ENCODE measurements at regions not wholly inside any gene's neighbourhood (a gene's known extent, or its start where the extent isn't known, plus 50 kb on each side); places are given as distances from the start of the nearest gene placed in this dataset.

DNA sequence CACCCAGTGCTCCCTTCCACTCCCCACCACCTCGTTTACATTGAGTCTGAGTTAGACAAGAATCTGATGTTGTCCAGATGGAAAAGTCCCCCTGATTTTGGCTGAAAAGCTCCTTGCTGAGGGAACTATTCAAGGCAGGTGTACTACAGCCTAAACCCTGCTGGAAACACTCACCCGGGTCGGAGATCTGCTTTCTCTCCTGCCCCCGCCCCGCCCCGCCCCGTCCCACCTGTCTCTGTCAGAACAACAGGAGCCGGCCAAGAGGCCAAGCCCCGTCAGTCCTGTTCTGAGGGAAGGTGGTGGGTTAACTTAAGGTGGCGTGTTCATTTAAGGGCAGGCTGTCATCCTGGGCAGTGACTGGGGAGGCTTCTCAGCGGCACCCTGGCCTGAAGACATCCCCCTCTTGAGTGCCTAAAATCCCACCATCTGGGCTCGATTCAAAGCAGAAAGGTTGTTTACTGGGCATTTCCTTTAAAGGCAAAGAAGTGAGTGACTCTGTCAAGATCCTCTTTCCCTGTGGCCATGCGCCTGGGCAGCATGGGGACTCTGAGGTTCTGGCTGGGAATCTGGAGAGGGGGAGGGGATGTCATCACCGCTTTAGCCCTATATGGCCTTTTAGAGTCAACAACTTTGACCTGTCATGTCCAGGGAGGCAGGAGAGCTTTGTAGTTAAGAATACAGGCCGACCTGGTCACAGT is 71.1 kb upstream of the NEURL1B start:
- H3K36me3 ChIP-seq (ENCODE audit: control insufficient read depth in 1 of 2, insufficient read depth in 2 of 2, low read length in 2 of 2) = no peaks in the 10 kb centered on the region
- no peak overlapping the region for H3K9ac ChIP-seq (ENCODE audit: low read depth in 1 of 2, low read length in 2 of 2)
- H3K27me3 ChIP-seq (ENCODE audit: control insufficient read depth in 1 of 2, insufficient read depth in 2 of 2, low read length in 2 of 2) = no peaks in the 10 kb centered on the region
- no peak overlapping the region for H3K27ac ChIP-seq (ENCODE audit: low read depth, low read length)
- no peak overlapping the region for H3K4me3 ChIP-seq (ENCODE audit: low read depth in 1 of 2, low read length in 2 of 2)
- peaks cover 0 to 6% of the 10 kb centered on the region in 2 donors for H3K4me1 ChIP-seq (ENCODE audit: control insufficient read depth in 1 of 2, insufficient read depth in 2 of 2, low read length in 2 of 2)
- no peaks in the 10 kb centered on the region for H3K9me3 ChIP-seq (ENCODE audit: control insufficient read depth in 1 of 2, low read length in 2 of 2)

DNA sequence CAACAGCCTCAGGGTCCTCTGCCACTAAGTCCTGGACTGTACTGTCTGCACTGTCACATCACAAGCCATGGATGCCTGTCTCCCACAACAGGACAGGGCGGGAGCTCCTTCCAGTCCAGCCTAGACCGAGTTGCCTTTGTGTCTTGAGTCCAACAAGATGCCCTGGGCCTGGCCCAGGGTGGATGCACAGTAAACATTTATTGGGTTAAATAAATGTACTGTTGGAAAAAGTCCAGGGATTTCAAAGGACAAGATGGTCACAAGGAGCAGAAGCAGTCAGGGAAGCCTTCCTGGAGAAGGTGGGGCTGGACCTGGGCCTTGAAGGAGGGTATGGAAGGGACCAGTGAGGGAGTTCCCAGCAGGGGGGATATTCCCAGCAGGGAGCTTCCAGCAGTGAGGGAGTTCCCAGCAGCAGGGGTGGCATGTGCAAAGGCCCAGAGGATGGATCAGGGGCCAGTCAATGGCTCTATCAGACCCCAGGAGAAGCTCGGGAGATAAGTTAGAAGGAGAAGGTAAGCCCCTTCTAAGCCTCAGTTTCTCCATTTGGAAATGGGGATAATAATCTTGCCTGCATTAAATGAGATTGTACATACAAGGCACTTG is 72.7 kb upstream of the NEURL1B start:
- no peaks in the 10 kb centered on the region for H3K9me3 ChIP-seq (ENCODE audit: control insufficient read depth in 1 of 2, low read length in 2 of 2)
- no peaks in the 10 kb centered on the region for H3K36me3 ChIP-seq (ENCODE audit: control insufficient read depth in 1 of 2, insufficient read depth in 2 of 2, low read length in 2 of 2)
- H3K27ac ChIP-seq (ENCODE audit: low read depth, low read length) = no peak overlapping the region
- peaks cover 0 to 5% of the 10 kb centered on the region in 2 donors for H3K27me3 ChIP-seq (ENCODE audit: control insufficient read depth in 1 of 2, insufficient read depth in 2 of 2, low read length in 2 of 2)
- H3K4me1 ChIP-seq (ENCODE audit: control insufficient read depth in 1 of 2, insufficient read depth in 2 of 2, low read length in 2 of 2) = peaks cover 0 to 6% of the 10 kb centered on the region in 2 donors
- H3K9ac ChIP-seq (ENCODE audit: low read depth in 1 of 2, low read length in 2 of 2) = no peak overlapping the region
- no peak overlapping the region for H3K4me3 ChIP-seq (ENCODE audit: low read depth in 1 of 2, low read length in 2 of 2)

DNA sequence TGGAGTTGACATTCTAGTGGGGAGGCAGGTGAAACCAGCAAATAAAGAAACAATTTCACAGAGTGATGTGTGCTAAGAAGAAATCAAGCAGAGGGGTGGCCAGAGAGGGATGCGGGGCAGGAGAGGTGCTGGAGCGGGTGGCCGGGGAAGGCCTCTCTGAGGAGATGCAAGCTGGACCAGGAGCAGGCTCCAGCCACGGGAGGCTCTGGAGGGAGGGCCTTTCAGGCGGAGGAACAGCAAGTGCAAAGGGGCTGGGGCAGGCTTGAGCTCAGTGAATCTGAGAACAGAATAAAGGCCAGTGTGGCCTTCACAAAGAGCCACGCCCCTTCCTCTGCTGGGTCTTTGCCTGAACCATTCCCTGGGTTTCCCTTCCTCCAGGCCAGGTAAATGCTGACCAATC is 73.2 kb upstream of the NEURL1B start:
- Histone ChIP-seq H3K4me1 (ENCODE audit: control insufficient read depth in 1 of 2, insufficient read depth in 2 of 2, low read length in 2 of 2) (peaks cover 0 to 6% of the 10 kb centered on the region in 2 donors), H3K27me3 (ENCODE audit: control insufficient read depth in 1 of 2, insufficient read depth in 2 of 2, low read length in 2 of 2) (peaks cover 0 to 5% of the 10 kb centered on the region in 2 donors), H3K4me3 (ENCODE audit: low read depth in 1 of 2, low read length in 2 of 2) (no peak overlapping the region), H3K27ac (ENCODE audit: low read depth, low read length) (no peak overlapping the region), H3K9ac (ENCODE audit: low read depth in 1 of 2, low read length in 2 of 2) (no peak overlapping the region), H3K9me3 (ENCODE audit: control insufficient read depth in 1 of 2, low read length in 2 of 2) (no peaks in the 10 kb centered on the region), H3K36me3 (ENCODE audit: control insufficient read depth in 1 of 2, insufficient read depth in 2 of 2, low read length in 2 of 2) (no peaks in the 10 kb centered on the region)

DNA sequence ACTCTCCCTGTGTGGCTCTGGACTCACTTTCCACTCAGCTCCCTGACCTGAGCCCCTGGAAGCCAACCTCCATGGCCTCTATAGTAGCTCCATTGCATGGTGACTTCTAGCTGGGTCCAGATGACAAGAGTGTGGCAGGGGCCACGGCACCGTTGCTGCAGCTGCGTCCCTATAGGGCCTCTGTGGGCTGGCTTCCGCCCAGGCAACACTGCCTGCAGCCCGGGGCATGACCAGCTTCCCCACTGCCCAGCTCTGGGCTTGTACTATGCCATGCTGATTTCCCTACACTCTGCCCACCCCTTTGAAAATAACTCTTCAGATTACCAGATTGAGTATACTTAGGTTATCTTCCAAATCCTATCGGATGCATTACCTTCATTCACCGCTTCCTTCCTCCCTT is 73.8 kb upstream of the NEURL1B start:
- H3K4me3 ChIP-seq (ENCODE audit: low read depth in 1 of 2, low read length in 2 of 2) = no peak overlapping the region
- peaks cover 0 to 6% of the 10 kb centered on the region in 2 donors for H3K4me1 ChIP-seq (ENCODE audit: control insufficient read depth in 1 of 2, insufficient read depth in 2 of 2, low read length in 2 of 2)
- no peak overlapping the region for H3K27ac ChIP-seq (ENCODE audit: low read depth, low read length)

DNA sequence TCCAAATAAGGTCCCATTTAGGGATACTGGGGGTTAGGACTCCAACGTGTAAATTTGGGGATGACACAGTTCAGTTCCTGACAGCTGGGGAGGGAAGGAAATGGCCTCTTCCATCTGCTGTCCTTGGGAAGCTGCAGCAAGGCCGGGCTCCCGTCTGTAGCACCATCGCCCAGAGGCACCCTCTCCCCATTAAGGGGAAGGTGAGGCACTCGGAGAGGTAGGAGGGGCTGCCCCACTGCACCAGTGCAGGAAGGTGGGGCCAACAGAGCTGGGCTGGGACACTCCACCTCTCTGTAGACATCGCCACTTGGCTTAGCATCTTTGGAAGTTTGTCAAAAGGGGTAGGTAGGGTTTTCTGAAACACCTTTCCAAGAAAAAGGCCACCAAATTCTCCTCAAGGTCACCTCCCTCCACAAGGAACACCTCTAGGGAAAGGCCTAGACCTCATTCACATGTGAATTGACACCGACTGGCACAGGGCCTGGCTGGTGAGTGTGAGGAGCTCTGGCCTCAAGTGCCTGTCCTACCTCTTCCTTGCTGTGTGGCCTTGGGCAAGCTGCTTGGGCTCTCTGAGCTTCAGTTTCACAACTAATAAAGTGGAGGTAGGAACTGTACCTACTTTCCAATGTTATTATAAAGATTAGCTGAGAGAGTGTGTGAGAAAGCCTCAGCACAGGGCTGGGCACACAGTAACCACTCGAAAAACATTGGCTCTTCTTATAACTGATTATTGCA is 75.0 kb upstream of the NEURL1B start:
- Histone ChIP-seq H3K4me1 (ENCODE audit: control insufficient read depth in 1 of 2, insufficient read depth in 2 of 2, low read length in 2 of 2) (peaks cover 0 to 6% of the 10 kb centered on the region in 2 donors), H3K9ac (ENCODE audit: low read depth in 1 of 2, low read length in 2 of 2) (no peak overlapping the region), H3K27ac (ENCODE audit: low read depth, low read length) (no peak overlapping the region), H3K27me3 (ENCODE audit: control insufficient read depth in 1 of 2, insufficient read depth in 2 of 2, low read length in 2 of 2) (peaks cover 0 to 5% of the 10 kb centered on the region in 2 donors), H3K9me3 (ENCODE audit: control insufficient read depth in 1 of 2, low read length in 2 of 2) (no peaks in the 10 kb centered on the region), H3K4me3 (ENCODE audit: low read depth in 1 of 2, low read length in 2 of 2) (no peak overlapping the region), H3K36me3 (ENCODE audit: control insufficient read depth in 1 of 2, insufficient read depth in 2 of 2, low read length in 2 of 2) (no peaks in the 10 kb centered on the region)

More for the DNA sequence above, 73.8 kb upstream of the NEURL1B start:
- no peaks in the 10 kb centered on the region for H3K36me3 ChIP-seq (ENCODE audit: control insufficient read depth in 1 of 2, insufficient read depth in 2 of 2, low read length in 2 of 2)
- no peaks in the 10 kb centered on the region for H3K9me3 ChIP-seq (ENCODE audit: control insufficient read depth in 1 of 2, low read length in 2 of 2)
- peaks cover 0 to 5% of the 10 kb centered on the region in 2 donors for H3K27me3 ChIP-seq (ENCODE audit: control insufficient read depth in 1 of 2, insufficient read depth in 2 of 2, low read length in 2 of 2)
- no peak overlapping the region for H3K9ac ChIP-seq (ENCODE audit: low read depth in 1 of 2, low read length in 2 of 2)

DNA sequence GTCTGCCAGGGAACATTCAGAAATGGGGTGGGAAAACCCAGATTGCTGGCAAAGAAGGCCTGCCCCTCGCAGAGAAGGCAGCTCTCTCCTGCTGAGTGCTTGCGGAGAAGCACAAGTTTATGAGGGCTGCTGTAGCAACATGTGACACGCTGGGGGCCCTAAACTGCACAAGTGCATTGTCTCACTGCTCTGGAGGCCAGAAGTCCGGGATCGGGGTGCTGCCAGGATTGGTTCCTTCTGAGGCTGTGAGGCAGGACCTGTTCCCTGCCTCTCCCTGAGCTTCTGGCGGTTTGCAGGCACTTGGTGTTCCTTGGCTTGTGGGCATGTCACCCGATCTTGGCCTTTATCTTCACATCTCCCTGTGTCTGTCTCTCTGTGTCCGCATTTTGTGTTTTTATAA is 75.6 kb upstream of the NEURL1B start:
- H3K9me3 ChIP-seq (ENCODE audit: control insufficient read depth in 1 of 2, low read length in 2 of 2) = no peaks in the 10 kb centered on the region
- no peak overlapping the region for H3K9ac ChIP-seq (ENCODE audit: low read depth in 1 of 2, low read length in 2 of 2)
- H3K4me1 ChIP-seq (ENCODE audit: control insufficient read depth in 1 of 2, insufficient read depth in 2 of 2, low read length in 2 of 2) = peaks cover 0 to 5% of the 10 kb centered on the region in 2 donors
- no peaks in the 10 kb centered on the region for H3K36me3 ChIP-seq (ENCODE audit: control insufficient read depth in 1 of 2, insufficient read depth in 2 of 2, low read length in 2 of 2)
- H3K27me3 ChIP-seq (ENCODE audit: control insufficient read depth in 1 of 2, insufficient read depth in 2 of 2, low read length in 2 of 2) = peaks cover 0 to 5% of the 10 kb centered on the region in 2 donors
- H3K27ac ChIP-seq (ENCODE audit: low read depth, low read length) = no peak overlapping the region
- H3K4me3 ChIP-seq (ENCODE audit: low read depth in 1 of 2, low read length in 2 of 2) = no peak overlapping the region

DNA sequence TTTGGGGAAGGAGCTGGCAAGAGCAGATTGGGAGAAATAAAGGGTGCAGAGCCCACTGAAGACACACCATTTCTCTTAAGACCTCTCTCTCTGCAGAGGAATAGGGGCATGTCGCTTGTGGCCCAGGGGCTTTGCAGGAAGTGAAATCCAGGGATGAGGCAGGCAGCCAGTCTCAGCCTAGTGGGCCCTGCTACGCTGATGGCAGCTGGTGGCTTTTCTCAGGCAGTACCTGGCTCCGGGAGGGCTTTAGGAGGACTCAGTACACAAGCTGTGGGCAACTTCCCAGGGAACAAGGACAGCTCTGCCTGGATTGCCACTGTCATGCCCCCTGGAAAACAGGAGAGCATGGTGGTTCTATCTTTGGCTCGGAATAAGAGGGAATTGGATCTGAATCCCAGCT is 76.2 kb upstream of the NEURL1B start:
- H3K27me3 ChIP-seq (ENCODE audit: control insufficient read depth in 1 of 2, insufficient read depth in 2 of 2, low read length in 2 of 2) = peaks cover 0 to 5% of the 10 kb centered on the region in 2 donors
- H3K4me1 ChIP-seq (ENCODE audit: control insufficient read depth in 1 of 2, insufficient read depth in 2 of 2, low read length in 2 of 2) = no peaks in the 10 kb centered on the region
- H3K4me3 ChIP-seq (ENCODE audit: low read depth in 1 of 2, low read length in 2 of 2) = no peak overlapping the region
- no peak overlapping the region for H3K9ac ChIP-seq (ENCODE audit: low read depth in 1 of 2, low read length in 2 of 2)
- no peak overlapping the region for H3K27ac ChIP-seq (ENCODE audit: low read depth, low read length)
- H3K36me3 ChIP-seq (ENCODE audit: control insufficient read depth in 1 of 2, insufficient read depth in 2 of 2, low read length in 2 of 2) = no peaks in the 10 kb centered on the region
- H3K9me3 ChIP-seq (ENCODE audit: control insufficient read depth in 1 of 2, low read length in 2 of 2) = no peaks in the 10 kb centered on the region

DNA sequence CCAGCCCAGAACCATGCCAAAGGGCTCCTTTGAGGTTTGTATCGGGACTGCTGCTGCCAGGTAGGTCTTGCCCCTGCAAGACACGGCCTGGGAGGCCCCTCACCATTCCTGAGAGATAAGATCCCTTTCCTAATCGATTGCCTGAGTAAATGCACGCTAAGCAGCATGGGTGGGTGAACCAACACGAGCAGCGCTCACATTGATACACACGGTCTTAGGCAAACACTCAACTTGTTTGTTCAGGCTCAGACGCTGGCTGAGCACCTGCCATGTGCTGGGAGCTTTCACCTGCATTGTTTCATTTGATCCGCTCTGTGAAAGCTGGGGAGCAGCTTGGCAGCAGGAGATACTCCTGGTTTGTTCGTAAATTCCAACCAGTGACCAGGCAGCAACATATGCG is 76.9 kb upstream of the NEURL1B start:
- Histone ChIP-seq H3K36me3 (ENCODE audit: control insufficient read depth in 1 of 2, insufficient read depth in 2 of 2, low read length in 2 of 2) (no peaks in the 10 kb centered on the region), H3K9me3 (ENCODE audit: control insufficient read depth in 1 of 2, low read length in 2 of 2) (no peaks in the 10 kb centered on the region), H3K4me1 (ENCODE audit: control insufficient read depth in 1 of 2, insufficient read depth in 2 of 2, low read length in 2 of 2) (no peaks in the 10 kb centered on the region), H3K27me3 (ENCODE audit: control insufficient read depth in 1 of 2, insufficient read depth in 2 of 2, low read length in 2 of 2) (peaks cover 0 to 5% of the 10 kb centered on the region in 2 donors), H3K4me3 (ENCODE audit: low read depth in 1 of 2, low read length in 2 of 2) (no peak overlapping the region), H3K27ac (ENCODE audit: low read depth, low read length) (no peak overlapping the region), H3K9ac (ENCODE audit: low read depth in 1 of 2, low read length in 2 of 2) (no peak overlapping the region)

DNA sequence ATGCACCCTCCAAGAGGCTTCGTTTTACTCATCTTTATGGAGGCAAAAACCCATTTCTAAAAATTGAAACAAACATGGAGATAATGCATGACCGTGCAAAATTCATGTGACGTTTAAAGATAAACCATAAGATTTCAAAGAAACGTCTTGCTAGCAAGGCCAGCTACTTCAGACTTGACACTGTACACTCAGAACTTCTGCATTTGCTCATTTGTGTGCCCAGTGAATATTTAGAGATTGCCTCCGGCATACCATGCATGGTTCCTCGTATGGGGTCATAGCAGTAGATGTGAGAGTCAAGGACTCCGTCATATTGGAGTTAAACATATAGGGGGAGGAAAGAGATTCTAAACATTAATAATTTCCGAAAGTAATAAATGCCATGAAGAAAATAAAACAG is 78.6 kb upstream of the NEURL1B start:
- no peak overlapping the region for H3K4me3 ChIP-seq (ENCODE audit: low read depth in 1 of 2, low read length in 2 of 2)
- no peaks in the 10 kb centered on the region for H3K9me3 ChIP-seq (ENCODE audit: control insufficient read depth in 1 of 2, low read length in 2 of 2)
- H3K27ac ChIP-seq (ENCODE audit: low read depth, low read length) = no peak overlapping the region
- H3K4me1 ChIP-seq (ENCODE audit: control insufficient read depth in 1 of 2, insufficient read depth in 2 of 2, low read length in 2 of 2) = no peaks in the 10 kb centered on the region
- no peaks in the 10 kb centered on the region for H3K36me3 ChIP-seq (ENCODE audit: control insufficient read depth in 1 of 2, insufficient read depth in 2 of 2, low read length in 2 of 2)
- H3K9ac ChIP-seq (ENCODE audit: low read depth in 1 of 2, low read length in 2 of 2) = no peak overlapping the region
- H3K27me3 ChIP-seq (ENCODE audit: control insufficient read depth in 1 of 2, insufficient read depth in 2 of 2, low read length in 2 of 2) = peaks cover 0 to 5% of the 10 kb centered on the region in 2 donors

DNA sequence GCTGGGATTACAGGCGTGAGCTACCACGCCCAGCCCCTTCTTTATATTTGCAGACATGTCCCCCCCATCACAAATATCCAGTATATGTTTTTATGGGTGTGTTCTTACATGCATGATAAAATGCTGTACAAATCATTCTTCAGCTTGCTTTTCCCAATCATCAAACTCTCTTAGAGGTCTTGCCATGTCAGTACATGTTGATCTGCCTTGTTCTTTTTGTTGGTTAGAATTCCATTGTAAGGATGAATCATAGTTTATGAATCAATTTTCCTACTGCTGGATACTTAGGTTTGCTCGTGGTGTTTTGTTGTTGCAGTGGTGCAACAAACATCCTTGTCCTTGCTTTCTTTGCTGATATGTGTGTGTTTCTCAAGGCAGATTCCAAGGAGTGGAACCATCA is 79.9 kb upstream of the NEURL1B start:
- Histone ChIP-seq H3K9me3 (ENCODE audit: control insufficient read depth in 1 of 2, low read length in 2 of 2) (no peaks in the 10 kb centered on the region), H3K36me3 (ENCODE audit: control insufficient read depth in 1 of 2, insufficient read depth in 2 of 2, low read length in 2 of 2) (no peaks in the 10 kb centered on the region), H3K27me3 (ENCODE audit: control insufficient read depth in 1 of 2, insufficient read depth in 2 of 2, low read length in 2 of 2) (peaks cover 0 to 5% of the 10 kb centered on the region in 2 donors), H3K4me3 (ENCODE audit: low read depth in 1 of 2, low read length in 2 of 2) (no peak overlapping the region), H3K9ac (ENCODE audit: low read depth in 1 of 2, low read length in 2 of 2) (no peak overlapping the region), H3K27ac (ENCODE audit: low read depth, low read length) (no peak overlapping the region), H3K4me1 (ENCODE audit: control insufficient read depth in 1 of 2, insufficient read depth in 2 of 2, low read length in 2 of 2) (peaks cover 0 to 8% of the 10 kb centered on the region in 2 donors)
